GM23338 (cell line): ENCODE measurements at regions not wholly inside any gene's neighbourhood (a gene's known extent, or its start where the extent isn't known, plus 50 kb on each side); places are given as distances from the start of the nearest gene placed in this dataset.
"Not testable (repeated sequence)": the region's sequence is repeated elsewhere in the genome, so short reads cannot be mapped to it uniquely, and the experiment has no call there.

Experiments
- ATAC-seq: fragments of 200-7000 bp; cut with Tn5 transposase; 3 replicates; pipeline ENCODE4 v1.9.1; 2020
- DNase-seq: peaks from one replicate; pipeline ENCODE4 v3.0.0-alpha.2; 2015; ENCODE audit warnings: low spot score
- H2AFZ ChIP-seq: fragments of 200-600 bp; sonication (generic); 2 replicates; pipeline ENCODE4 v1.8.0; 2016; ENCODE audit warnings: antibody characterized with exemption, mild to moderate bottlenecking, moderate library complexity
- H3F3A ChIP-seq: fragments of 200-600 bp; sonication (generic); replicated peaks from 2 replicates; pipeline ENCODE4 v1.8.0; 2017; ENCODE audit warnings: antibody characterized with exemption, mixed run types, low read depth
- H3K27ac ChIP-seq: fragments of 200-600 bp; sonication (generic); 2 replicates; pipeline ENCODE4 v1.6.1; 2016; ENCODE audit warnings: low read depth
- H3K27me3 ChIP-seq: fragments of 200-600 bp; sonication (generic); 2 replicates; pipeline ENCODE4 v1.8.0; 2016; ENCODE audit warnings: mild to moderate bottlenecking, mixed run types, moderate library complexity; ENCODE audit not compliant: insufficient read depth
- H3K36me3 ChIP-seq: fragments of 200-600 bp; sonication (generic); 2 replicates; pipeline ENCODE4 v1.8.0; 2016; ENCODE audit warnings: mild to moderate bottlenecking; ENCODE audit not compliant: insufficient read depth
- H3K4me1 ChIP-seq: fragments of 200-600 bp; sonication (generic); 2 replicates; pipeline ENCODE4 v1.8.0; 2016; ENCODE audit warnings: mild to moderate bottlenecking, moderate library complexity; ENCODE audit not compliant: insufficient read depth
- H3K4me2 ChIP-seq: fragments of 200-600 bp; sonication (generic); 2 replicates; pipeline ENCODE4 v1.7.1; 2017; ENCODE audit warnings: mixed run types
- H3K4me3 ChIP-seq: fragments of 200-600 bp; sonication (generic); 2 replicates; pipeline ENCODE4 v1.6.1; 2016; ENCODE audit warnings: mixed run types
- H3K79me2 ChIP-seq: fragments of 200-600 bp; sonication (generic); replicated peaks from 2 replicates; pipeline ENCODE4 v1.8.0; 2017; ENCODE audit warnings: mild to moderate bottlenecking; ENCODE audit not compliant: insufficient read depth
- H3K9me2 ChIP-seq: fragments of 200-600 bp; sonication (generic); 2 replicates; pipeline ENCODE4 v1.8.0; 2017; ENCODE audit not compliant: insufficient read depth
- H4K20me1 ChIP-seq: fragments of 200-600 bp; sonication (generic); replicated peaks from 2 replicates; pipeline ENCODE4 v1.8.0; 2017; ENCODE audit warnings: mild to moderate bottlenecking; ENCODE audit not compliant: insufficient read depth
- H3K27ac Mint-ChIP-seq: 2 replicates; pipeline ENCODE4 v1.8.0; 2020; ENCODE audit warnings: inconsistent platforms, mild to moderate bottlenecking, moderate library complexity, mixed read lengths
- H3K27me3 Mint-ChIP-seq: 3 replicates; pipeline ENCODE4 v1.8.0; 2022; ENCODE audit warnings: low read depth, mild to moderate bottlenecking, moderate library complexity, mixed read lengths, inconsistent platforms; ENCODE audit not compliant: insufficient read depth, poor library complexity
- H3K36me3 Mint-ChIP-seq: 3 replicates; pipeline ENCODE4 v1.8.0; 2021; ENCODE audit warnings: low read depth, mild to moderate bottlenecking, inconsistent platforms, moderate library complexity, mixed read lengths
- H3K4me1 Mint-ChIP-seq: 3 replicates; pipeline ENCODE4 v1.8.0; 2020; ENCODE audit warnings: mild to moderate bottlenecking, inconsistent platforms, mixed read lengths
- H3K4me3 Mint-ChIP-seq: 3 replicates; pipeline ENCODE4 v1.8.0; 2021; ENCODE audit warnings: moderate library complexity, mild to moderate bottlenecking, inconsistent platforms, mixed read lengths
- H3K9me3 Mint-ChIP-seq: 3 replicates; pipeline ENCODE4 v1.8.0; 2020; ENCODE audit warnings: moderate library complexity, mild to moderate bottlenecking, inconsistent platforms, mixed read lengths
- CREB1 ChIP-seq: fragments of 250-450 bp; sonication (Bioruptor Pico); IDR thresholded peaks from 2 replicates; pipeline ENCODE4 v1.5.0; 2020; ENCODE audit warnings: low read depth, mild to moderate bottlenecking, moderate library complexity
- EZH2 ChIP-seq: fragments of 200-600 bp; sonication (generic); IDR thresholded peaks from one replicate; pipeline ENCODE4 v1.8.0; 2017; ENCODE audit warnings: antibody characterized with exemption, mild to moderate bottlenecking, low read depth; ENCODE audit not compliant: unreplicated experiment
- EZH2phosphoT487 ChIP-seq: fragments of 200-600 bp; sonication (generic); IDR thresholded peaks from one replicate; pipeline ENCODE4 v1.8.1; 2018; ENCODE audit warnings: antibody characterized with exemption; ENCODE audit not compliant: unreplicated experiment
- JUNB ChIP-seq: IDR thresholded peaks from one replicate; pipeline ENCODE4 v1.6.1; 2016; ENCODE audit warnings: antibody characterized with exemption; ENCODE audit not compliant: unreplicated experiment
- NANOG ChIP-seq: IDR thresholded peaks from 2 replicates; pipeline ENCODE4 v1.6.1; 2016; ENCODE audit warnings: antibody characterized with exemption, borderline replicate concordance
- POLR2AphosphoS5 ChIP-seq: IDR thresholded peaks from 2 replicates; pipeline ENCODE4 v1.6.1; 2016; ENCODE audit warnings: antibody characterized with exemption, low read depth
- STAT1 ChIP-seq: IDR thresholded peaks from one replicate; pipeline ENCODE4 v1.6.1; 2016; ENCODE audit warnings: antibody characterized with exemption; ENCODE audit not compliant: unreplicated experiment
- ZNF114 ChIP-seq: fragments of 250-450 bp; sonication (Bioruptor Pico); IDR thresholded peaks from 2 replicates; pipeline ENCODE4 v1.5.0; 2020; ENCODE audit warnings: mild to moderate bottlenecking, moderate library complexity
- ZNF331 ChIP-seq: fragments of 250-450 bp; sonication (Bioruptor Pico); IDR thresholded peaks from 2 replicates; pipeline ENCODE4 v1.5.0; 2020; ENCODE audit warnings: low read depth, mild to moderate bottlenecking, moderate library complexity
- TF ChIP-seq, protein P1 (sequence below), 2 experiments: fragments of 200-600 bp in 1 of 2; sonication (generic) in 1 of 2; conservative IDR thresholded peaks; 2 replicates each; pipeline versions ENCODE4 v1.5.1 to v1.6.1; 2016 to 2017; ENCODE audit warnings: antibody characterized with exemption in 2 of 2, low read depth in 2 of 2, mild to moderate bottlenecking in 2 of 2, moderate library complexity in 1 of 2
- TF ChIP-seq, protein P2 (sequence below): IDR thresholded peaks from one replicate; pipeline ENCODE4 v1.6.1; 2018; ENCODE audit warnings: antibody characterized with exemption; ENCODE audit not compliant: unreplicated experiment

GRCh38 chr10:129063877-129064276 is 403.2 kb upstream of the MGMT start (continued):
- TF ChIP-seq, protein P1, sequence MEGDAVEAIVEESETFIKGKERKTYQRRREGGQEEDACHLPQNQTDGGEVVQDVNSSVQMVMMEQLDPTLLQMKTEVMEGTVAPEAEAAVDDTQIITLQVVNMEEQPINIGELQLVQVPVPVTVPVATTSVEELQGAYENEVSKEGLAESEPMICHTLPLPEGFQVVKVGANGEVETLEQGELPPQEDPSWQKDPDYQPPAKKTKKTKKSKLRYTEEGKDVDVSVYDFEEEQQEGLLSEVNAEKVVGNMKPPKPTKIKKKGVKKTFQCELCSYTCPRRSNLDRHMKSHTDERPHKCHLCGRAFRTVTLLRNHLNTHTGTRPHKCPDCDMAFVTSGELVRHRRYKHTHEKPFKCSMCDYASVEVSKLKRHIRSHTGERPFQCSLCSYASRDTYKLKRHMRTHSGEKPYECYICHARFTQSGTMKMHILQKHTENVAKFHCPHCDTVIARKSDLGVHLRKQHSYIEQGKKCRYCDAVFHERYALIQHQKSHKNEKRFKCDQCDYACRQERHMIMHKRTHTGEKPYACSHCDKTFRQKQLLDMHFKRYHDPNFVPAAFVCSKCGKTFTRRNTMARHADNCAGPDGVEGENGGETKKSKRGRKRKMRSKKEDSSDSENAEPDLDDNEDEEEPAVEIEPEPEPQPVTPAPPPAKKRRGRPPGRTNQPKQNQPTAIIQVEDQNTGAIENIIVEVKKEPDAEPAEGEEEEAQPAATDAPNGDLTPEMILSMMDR (conservative IDR thresholded peaks at IDR 0.05; ENCODE audit: low read depth in 2 of 2), result no peak

DNA sequence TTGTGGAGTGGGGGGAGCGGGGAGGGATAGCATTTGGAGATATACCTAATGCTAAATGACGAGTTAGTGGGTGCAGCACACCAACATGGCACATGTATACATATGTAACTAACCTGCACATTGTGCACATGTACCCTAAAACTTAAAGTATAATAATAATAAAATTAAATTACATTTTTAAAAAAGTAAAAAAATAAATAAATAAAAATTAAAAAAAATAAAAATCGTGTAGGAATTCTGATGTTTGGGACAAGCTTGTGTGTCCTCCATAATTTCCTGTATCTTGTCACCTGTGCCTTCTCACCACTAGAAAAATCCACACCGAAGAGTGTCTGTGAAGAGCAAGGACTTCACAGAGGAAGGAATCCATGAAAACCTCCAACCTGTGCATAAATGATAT is 400.5 kb upstream of the MGMT start:
- not testable (repeated sequence) for H3K27ac Mint-ChIP-seq, DNase-seq, H3K27me3 ChIP-seq, H3F3A ChIP-seq, H3K4me3 Mint-ChIP-seq, H3K4me3 ChIP-seq, H3K36me3 ChIP-seq, H3K27ac ChIP-seq, H3K79me2 ChIP-seq, H3K4me2 ChIP-seq, H3K36me3 Mint-ChIP-seq, H3K27me3 Mint-ChIP-seq, H3K9me2 ChIP-seq, H2AFZ ChIP-seq, ATAC-seq, H3K9me3 Mint-ChIP-seq, H4K20me1 ChIP-seq
- H3K4me1 Mint-ChIP-seq, result peaks cover 14% of the 10 kb centered on the region
- peaks cover 14% of the 10 kb centered on the region for H3K4me1 ChIP-seq

GRCh38 chr10:129071411-129071810 is 395.6 kb upstream of the MGMT start:
- not testable (repeated sequence) for H3K36me3 Mint-ChIP-seq, H3K4me2 ChIP-seq, H3F3A ChIP-seq, DNase-seq, ATAC-seq, H3K27me3 Mint-ChIP-seq, H3K27ac Mint-ChIP-seq, H3K9me3 Mint-ChIP-seq, H3K27me3 ChIP-seq, H3K36me3 ChIP-seq, H3K27ac ChIP-seq, H3K79me2 ChIP-seq, H3K4me3 ChIP-seq, H3K9me2 ChIP-seq, H4K20me1 ChIP-seq, H3K4me3 Mint-ChIP-seq, H3K4me1 ChIP-seq, H2AFZ ChIP-seq, H3K4me1 Mint-ChIP-seq

DNA sequence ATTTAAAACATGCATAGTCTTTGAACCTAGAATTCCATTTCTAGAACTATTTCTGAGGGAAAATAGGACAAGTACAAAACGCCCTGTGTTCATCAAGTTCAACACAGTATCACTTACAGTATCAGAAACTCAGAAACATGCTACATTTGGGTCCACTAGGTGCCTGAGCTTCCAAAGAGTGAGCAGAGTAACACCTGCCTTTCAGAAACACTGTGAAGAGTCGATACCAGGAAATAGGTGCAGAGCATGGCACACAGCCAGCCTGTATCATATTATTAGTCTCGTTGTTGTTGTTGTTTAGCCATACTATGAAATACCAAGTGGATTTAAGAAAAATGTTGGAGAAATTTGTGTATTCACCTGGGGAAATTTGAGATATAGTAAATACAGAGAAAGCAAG is 392.1 kb upstream of the MGMT start:
- no peak overlapping the region for H3K27ac Mint-ChIP-seq
- DNase-seq, result no peak
- H3K4me1 Mint-ChIP-seq, result no peaks in the 10 kb centered on the region; the same call in 2 of the 3 replicates
- no peaks in the 10 kb centered on the region for H3K36me3 ChIP-seq
- H3K9me2 ChIP-seq, result 0 out of 2 replicates have a peak, but pooled peaks cover 4% of the 10 kb centered on the region
- no peaks in the 10 kb centered on the region for H3K4me1 ChIP-seq
- ATAC-seq, result no peak
- H3K27me3 ChIP-seq, result no peaks in the 10 kb centered on the region
- no peaks in the 10 kb centered on the region for H3K27me3 Mint-ChIP-seq
- H3K4me2 ChIP-seq, result no peak overlapping the region
- H3K27ac ChIP-seq, result no peak overlapping the region
- no peak overlapping the region for H3K4me3 Mint-ChIP-seq
- no peak overlapping the region for H3K4me3 ChIP-seq
- no peaks in the 10 kb centered on the region for H3F3A ChIP-seq
- no peaks in the 10 kb centered on the region for H3K79me2 ChIP-seq
- no peak overlapping the region for H2AFZ ChIP-seq
- H3K9me3 Mint-ChIP-seq, result peaks cover 4% of the 10 kb centered on the region; the same call in 1 of the 3 replicates
- H3K36me3 Mint-ChIP-seq, result peaks cover 4% of the 10 kb centered on the region; the same call in 1 of the 3 replicates
- no peaks in the 10 kb centered on the region for H4K20me1 ChIP-seq
- TF ChIP-seq, protein P2, sequence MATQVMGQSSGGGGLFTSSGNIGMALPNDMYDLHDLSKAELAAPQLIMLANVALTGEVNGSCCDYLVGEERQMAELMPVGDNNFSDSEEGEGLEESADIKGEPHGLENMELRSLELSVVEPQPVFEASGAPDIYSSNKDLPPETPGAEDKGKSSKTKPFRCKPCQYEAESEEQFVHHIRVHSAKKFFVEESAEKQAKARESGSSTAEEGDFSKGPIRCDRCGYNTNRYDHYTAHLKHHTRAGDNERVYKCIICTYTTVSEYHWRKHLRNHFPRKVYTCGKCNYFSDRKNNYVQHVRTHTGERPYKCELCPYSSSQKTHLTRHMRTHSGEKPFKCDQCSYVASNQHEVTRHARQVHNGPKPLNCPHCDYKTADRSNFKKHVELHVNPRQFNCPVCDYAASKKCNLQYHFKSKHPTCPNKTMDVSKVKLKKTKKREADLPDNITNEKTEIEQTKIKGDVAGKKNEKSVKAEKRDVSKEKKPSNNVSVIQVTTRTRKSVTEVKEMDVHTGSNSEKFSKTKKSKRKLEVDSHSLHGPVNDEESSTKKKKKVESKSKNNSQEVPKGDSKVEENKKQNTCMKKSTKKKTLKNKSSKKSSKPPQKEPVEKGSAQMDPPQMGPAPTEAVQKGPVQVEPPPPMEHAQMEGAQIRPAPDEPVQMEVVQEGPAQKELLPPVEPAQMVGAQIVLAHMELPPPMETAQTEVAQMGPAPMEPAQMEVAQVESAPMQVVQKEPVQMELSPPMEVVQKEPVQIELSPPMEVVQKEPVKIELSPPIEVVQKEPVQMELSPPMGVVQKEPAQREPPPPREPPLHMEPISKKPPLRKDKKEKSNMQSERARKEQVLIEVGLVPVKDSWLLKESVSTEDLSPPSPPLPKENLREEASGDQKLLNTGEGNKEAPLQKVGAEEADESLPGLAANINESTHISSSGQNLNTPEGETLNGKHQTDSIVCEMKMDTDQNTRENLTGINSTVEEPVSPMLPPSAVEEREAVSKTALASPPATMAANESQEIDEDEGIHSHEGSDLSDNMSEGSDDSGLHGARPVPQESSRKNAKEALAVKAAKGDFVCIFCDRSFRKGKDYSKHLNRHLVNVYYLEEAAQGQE, result no peak
- no peak for TF ChIP-seq JUNB
- no peak for TF ChIP-seq CREB1 (CRISPR knock-in tag)
- TF ChIP-seq STAT1, result no peak
- TF ChIP-seq ZNF114 (CRISPR knock-in tag), result no peak
- no peak for TF ChIP-seq POLR2AphosphoS5
- no peak for TF ChIP-seq EZH2phosphoT487
- no peak for TF ChIP-seq ZNF331
- TF ChIP-seq NANOG, result no peak
- no peak for TF ChIP-seq EZH2
